IPS-18a (cell line): ENCODE measurements at regions not wholly inside any gene's neighbourhood (a gene's known extent, or its start where the extent isn't known, plus 50 kb on each side); places are given as distances from the start of the nearest gene placed in this dataset.
"Not testable (repeated sequence)": the region's sequence is repeated elsewhere in the genome, so short reads cannot be mapped to it uniquely, and the experiment has no call there.

Source experiments
- H3K27ac ChIP-seq: one replicate; pipeline ENCODE4 v1.5.1; 2013; ENCODE audit warnings: low read length
- H3K27me3 ChIP-seq: one replicate; pipeline ENCODE4 v1.6.1; 2013; ENCODE audit warnings: mild to moderate bottlenecking, low read length; ENCODE audit not compliant: control insufficient read depth, insufficient read depth
- H3K36me3 ChIP-seq: one replicate; pipeline ENCODE4 v1.6.1; 2013; ENCODE audit warnings: low read depth, low read length; ENCODE audit not compliant: control insufficient read depth
- H3K4me1 ChIP-seq: one replicate; pipeline ENCODE4 v1.6.1; 2013; ENCODE audit warnings: low read depth, low read length; ENCODE audit not compliant: control insufficient read depth
- H3K4me3 ChIP-seq: one replicate; pipeline ENCODE4 v1.5.1; 2013; ENCODE audit warnings: low read length
- H3K9ac ChIP-seq: one replicate; pipeline ENCODE4 v1.6.1; 2013; ENCODE audit warnings: mild to moderate bottlenecking, low read length, moderate library complexity
- H3K9me3 ChIP-seq: one replicate; pipeline ENCODE4 v1.6.1; 2013; ENCODE audit warnings: low read depth, low read length; ENCODE audit not compliant: control insufficient read depth

DNA sequence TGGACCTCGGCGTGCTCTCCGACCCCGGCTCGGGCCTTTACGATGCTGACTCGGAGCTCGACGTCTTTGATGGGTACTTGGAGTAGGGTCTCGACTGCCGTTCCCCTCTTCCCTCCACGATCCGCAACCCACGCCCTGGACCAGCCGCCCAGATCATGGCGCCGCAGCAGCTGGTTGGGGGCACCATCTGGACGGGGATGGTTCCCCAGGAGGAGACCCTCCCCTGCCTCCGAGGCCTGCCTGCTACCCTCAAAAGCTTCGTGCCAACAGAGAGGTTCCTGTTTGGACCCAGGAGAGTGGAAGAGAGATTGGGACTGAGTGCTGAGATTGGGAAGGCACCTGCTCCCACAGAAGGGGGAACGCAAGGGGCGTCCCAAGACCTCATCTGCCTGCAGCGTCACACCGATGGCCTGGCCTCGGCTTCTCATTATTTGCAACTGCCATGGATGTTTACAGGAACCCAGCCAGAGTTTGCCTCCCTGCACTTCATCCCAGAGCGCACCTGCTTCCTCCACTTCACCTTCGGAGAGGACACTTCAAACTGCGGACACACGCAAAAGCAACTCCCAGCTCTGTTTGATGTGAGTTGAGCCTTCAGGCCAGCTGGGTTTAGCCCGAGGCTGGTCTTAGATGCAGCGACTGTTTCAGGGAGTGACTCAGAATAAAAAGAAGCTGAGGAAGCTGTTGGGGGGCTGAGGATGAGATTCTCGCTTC, 58.9 kb downstream of the GOLGA6L7 start:
- H3K27ac ChIP-seq, H3K4me1 ChIP-seq, H3K9me3 ChIP-seq, H3K27me3 ChIP-seq, H3K36me3 ChIP-seq, H3K9ac ChIP-seq: not testable (repeated sequence)
- peak overlapping the region; percentile 35 for H3K4me3 ChIP-seq

DNA sequence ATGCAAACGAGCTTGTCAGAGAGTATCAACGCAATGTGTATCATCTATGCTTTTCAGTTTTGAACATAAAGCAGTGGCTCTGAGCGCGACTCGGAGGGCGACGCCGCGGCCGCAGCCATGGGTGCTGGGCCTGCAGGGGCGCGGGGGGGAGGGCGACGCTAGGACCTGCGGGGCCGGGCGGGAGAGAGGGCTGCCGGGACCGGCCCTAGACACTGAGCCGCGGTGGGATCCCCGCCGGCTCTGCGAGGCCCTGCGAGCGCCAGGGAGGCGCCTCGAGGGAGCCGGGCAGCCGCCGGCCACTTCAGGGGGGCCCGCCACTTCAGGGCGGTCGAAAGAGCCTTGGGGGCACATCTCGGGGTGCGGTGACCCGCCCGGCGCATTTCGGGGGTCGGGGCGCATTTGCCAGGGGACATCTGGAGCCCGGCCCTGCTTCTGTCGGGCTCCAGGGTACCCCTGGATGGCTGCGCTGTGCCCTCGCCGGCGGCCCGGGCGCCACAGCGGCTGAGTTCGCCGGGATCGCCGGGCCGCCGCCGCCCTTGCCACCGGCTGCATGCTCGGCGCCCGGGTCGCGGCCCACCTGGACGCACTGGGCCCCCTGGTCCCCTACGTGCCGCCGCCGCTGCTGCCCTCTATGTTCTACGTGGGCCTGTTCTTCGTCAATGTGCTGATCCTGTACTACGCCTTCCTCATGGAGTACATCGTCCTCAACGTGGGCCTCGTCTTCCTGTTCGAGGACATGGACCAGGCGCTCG, 59.6 kb downstream of the GOLGA6L7 start:
- H3K36me3 ChIP-seq, H3K27me3 ChIP-seq, H3K9ac ChIP-seq, H3K27ac ChIP-seq, H3K4me3 ChIP-seq, H3K9me3 ChIP-seq, H3K4me1 ChIP-seq: not testable (repeated sequence)

GRCh38 chr15:28788176-28788575, 60.3 kb downstream of the GOLGA6L7 start:
- H3K27ac ChIP-seq, H3K27me3 ChIP-seq, H3K4me3 ChIP-seq, H3K4me1 ChIP-seq, H3K36me3 ChIP-seq, H3K9ac ChIP-seq, H3K9me3 ChIP-seq: not testable (repeated sequence)

- no peaks in the 10 kb centered on the region for H3K4me1 ChIP-seq
- H3K9ac ChIP-seq: no peak overlapping the region
- H3K4me3 ChIP-seq: no peak overlapping the region
- no peaks in the 10 kb centered on the region for H3K36me3 ChIP-seq
- no peaks in the 10 kb centered on the region for H3K9me3 ChIP-seq
- no peak overlapping the region for H3K27ac ChIP-seq
- H3K27me3 ChIP-seq: no peaks in the 10 kb centered on the region
Observed at GRCh38 chr15:28786521-28786920, 61.9 kb downstream of the GOLGA6L7 start.

GRCh38 chr15:28784347-28785163, 63.9 kb downstream of the GOLGA6L7 start:
- not testable (repeated sequence) for H3K27me3 ChIP-seq, H3K27ac ChIP-seq, H3K4me3 ChIP-seq, H3K9me3 ChIP-seq, H3K36me3 ChIP-seq, H3K9ac ChIP-seq, H3K4me1 ChIP-seq

GRCh38 chr15:28783873-28784272, 64.6 kb downstream of the GOLGA6L7 start:
- no peak overlapping the region for H3K27ac ChIP-seq
- no peak overlapping the region for H3K4me3 ChIP-seq
- H3K36me3 ChIP-seq: no peaks in the 10 kb centered on the region
- no peak overlapping the region for H3K9ac ChIP-seq
- no peaks in the 10 kb centered on the region for H3K4me1 ChIP-seq
- no peaks in the 10 kb centered on the region for H3K9me3 ChIP-seq
- H3K27me3 ChIP-seq: no peaks in the 10 kb centered on the region

DNA sequence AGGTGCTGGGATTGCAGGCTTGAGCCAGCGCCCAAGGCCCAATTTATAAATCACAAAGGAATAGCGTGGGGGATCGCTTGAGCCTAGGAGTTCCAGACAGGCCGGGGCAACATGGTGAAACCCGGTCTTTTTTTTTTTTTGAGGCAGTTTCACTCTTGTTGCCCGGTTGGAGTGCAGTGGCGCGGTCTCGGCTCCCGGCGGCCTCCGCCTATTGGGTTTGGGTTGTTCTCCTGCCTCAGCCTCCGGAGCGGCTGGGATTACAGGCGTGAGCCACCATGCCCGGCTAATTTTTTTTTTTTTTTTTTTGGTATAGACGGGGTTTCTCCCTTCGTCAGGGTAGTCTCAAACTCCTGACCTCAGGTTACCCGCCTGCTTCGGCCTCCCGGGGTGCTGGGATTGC, 65.0 kb downstream of the GOLGA6L7 start:
- no peaks in the 10 kb centered on the region for H3K36me3 ChIP-seq
- no peak overlapping the region for H3K4me3 ChIP-seq
- no peak overlapping the region for H3K9ac ChIP-seq
- no peaks in the 10 kb centered on the region for H3K9me3 ChIP-seq
- H3K4me1 ChIP-seq: no peaks in the 10 kb centered on the region
- no peak overlapping the region for H3K27ac ChIP-seq
- H3K27me3 ChIP-seq: no peaks in the 10 kb centered on the region

DNA sequence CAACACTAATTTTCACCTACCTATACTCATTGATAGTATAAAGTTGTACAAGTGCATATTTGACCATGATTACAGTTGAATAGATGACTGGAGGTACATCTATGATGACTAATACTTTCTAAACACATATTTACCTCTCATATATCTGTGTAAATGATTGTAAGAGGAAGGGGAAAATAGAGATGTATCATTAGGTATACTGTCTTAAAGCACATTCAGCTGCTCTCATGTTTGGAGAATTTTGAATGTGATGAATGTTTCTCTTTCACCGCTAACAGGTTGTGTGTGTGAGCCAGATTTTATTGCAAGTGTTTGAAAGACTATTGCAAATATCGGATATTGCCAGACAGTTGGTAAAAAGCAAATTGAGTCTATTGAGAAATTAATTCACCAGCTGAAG, 66.2 kb upstream of the GOLGA8M start:
- not testable (repeated sequence) for H3K9me3 ChIP-seq, H3K36me3 ChIP-seq, H3K27me3 ChIP-seq, H3K27ac ChIP-seq, H3K4me3 ChIP-seq, H3K9ac ChIP-seq, H3K4me1 ChIP-seq

- H3K9ac ChIP-seq, H3K4me1 ChIP-seq, H3K4me3 ChIP-seq, H3K36me3 ChIP-seq, H3K27me3 ChIP-seq, H3K27ac ChIP-seq, H3K9me3 ChIP-seq: not testable (repeated sequence)
Observed at GRCh38 chr15:28772857-28773256, 60.6 kb upstream of the GOLGA8M start.
